ENCODE measurements at regions not wholly inside any gene's neighbourhood (a gene's known extent, or its start where the extent isn't known, plus 50 kb on each side); places are given as distances from the start of the nearest gene placed in this dataset.

GRCh38 chr13:74443631-74444030 is 309.4 kb upstream of the KLF12 start:
- Histone ChIP-seq H3K36me3 (no peaks in the 10 kb centered on the region), H3K4me3 (replicated peaks in 1 of 3) (no peak overlapping the region), H3K27ac (no peak overlapping the region), H3K9me3 (no peaks in the 10 kb centered on the region), H3K27me3 (no peaks in the 10 kb centered on the region), H3K4me1 (no peaks in the 10 kb centered on the region)
- no peak for TF ChIP-seq POLR2A (IDR thresholded peaks at IDR 0.05)
- TF ChIP-seq CTCF (IDR thresholded peaks at IDR 0.05), result no peak
- intact Hi-C loops (cut with DNase I), result no loop called here
- DNase-seq, result no peak
- WGBS, 2 donors, result 29 to 47% methylated on average over 1 of the region's 1 CpG

DNA sequence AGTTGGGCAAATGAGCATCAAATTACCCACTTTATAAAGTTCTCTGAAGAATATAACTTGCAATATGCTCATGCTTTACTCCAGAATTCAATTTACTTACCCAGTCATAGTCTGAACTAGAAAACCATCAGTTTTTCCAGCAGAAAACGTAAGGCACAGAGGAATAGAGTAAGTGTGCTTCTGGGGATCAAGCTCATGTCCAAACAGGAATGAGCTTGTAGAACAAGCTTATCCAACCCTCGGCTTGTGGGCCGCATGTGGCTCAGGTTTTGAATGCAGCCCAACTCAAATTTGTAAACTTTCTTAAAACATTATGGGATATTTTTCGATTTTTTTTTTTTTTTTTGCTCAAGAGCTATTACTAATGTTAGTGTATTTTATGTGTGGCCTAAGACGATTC is 308.5 kb upstream of the KLF12 start:
- 67 to 68% methylated on average over 5 of the region's 5 CpGs for WGBS, 2 donors
- Histone ChIP-seq H3K27me3 (no peaks in the 10 kb centered on the region), H3K9me3 (no peaks in the 10 kb centered on the region), H3K27ac (no peak overlapping the region), H3K4me3 (replicated peaks in 1 of 3) (no peak overlapping the region), H3K4me1 (no peaks in the 10 kb centered on the region), H3K36me3 (no peaks in the 10 kb centered on the region)
- intact Hi-C loops (cut with DNase I), result no loop called here
- TF ChIP-seq CTCF (IDR thresholded peaks at IDR 0.05), result no peak
- no peak for TF ChIP-seq POLR2A (IDR thresholded peaks at IDR 0.05)
- no peak for DNase-seq

DNA sequence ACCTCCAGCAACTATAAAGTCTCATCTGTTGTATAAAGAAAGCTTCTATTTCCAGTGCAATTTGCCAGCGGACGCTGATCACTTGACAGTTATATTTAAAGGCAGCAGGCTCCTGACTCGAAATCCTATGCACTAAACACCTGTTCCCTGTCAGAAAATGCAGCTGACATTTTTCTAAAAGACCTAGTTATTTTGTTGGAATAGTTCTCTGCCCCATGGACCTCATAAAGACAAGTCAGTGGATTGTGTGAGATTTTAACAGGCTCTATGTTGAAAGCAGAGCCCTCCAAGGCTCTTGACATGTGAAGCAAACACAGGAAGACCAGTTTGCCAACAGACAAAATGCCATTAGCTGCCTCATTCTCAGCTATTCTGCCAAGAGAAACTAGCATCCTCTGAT is 304.7 kb upstream of the KLF12 start:
- no peaks in the 10 kb centered on the region for H3K9me3 ChIP-seq
- no peak for TF ChIP-seq CTCF (IDR thresholded peaks at IDR 0.05)
- TF ChIP-seq POLR2A (IDR thresholded peaks at IDR 0.05), result no peak
- H3K4me3 ChIP-seq (replicated peaks in 1 of 3), result no peak overlapping the region
- H3K27me3 ChIP-seq, result no peaks in the 10 kb centered on the region
- no peaks in the 10 kb centered on the region for H3K4me1 ChIP-seq
- WGBS, 2 donors, result 92 to 93% methylated on average over 3 of the region's 3 CpGs
- intact Hi-C loops (cut with DNase I), result no loop called here
- no peak for DNase-seq
- no peaks in the 10 kb centered on the region for H3K36me3 ChIP-seq
- H3K27ac ChIP-seq, result no peak overlapping the region

DNA sequence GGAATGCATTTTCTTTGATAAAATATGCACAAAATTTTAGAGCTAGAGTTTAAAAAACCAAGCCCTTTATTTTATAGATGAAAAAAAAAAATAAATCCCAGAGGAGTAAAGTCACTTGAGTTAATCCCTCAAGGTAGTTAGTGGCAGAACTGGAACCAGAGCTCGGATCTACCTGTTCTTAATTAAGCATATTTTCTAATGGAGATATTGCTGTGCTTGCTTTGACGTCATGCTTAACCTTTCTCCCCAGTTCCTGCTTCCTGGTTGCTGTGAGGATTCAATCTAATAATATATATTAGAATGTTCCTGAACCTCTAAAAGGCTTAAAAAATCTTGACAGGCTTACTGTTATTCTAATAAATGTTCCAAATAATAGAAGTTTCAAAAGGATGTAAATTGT is 300.6 kb upstream of the KLF12 start:
- no peak for DNase-seq
- intact Hi-C loops (cut with DNase I), result no loop called here
- Histone ChIP-seq H3K36me3 (no peaks in the 10 kb centered on the region), H3K9me3 (no peaks in the 10 kb centered on the region), H3K27me3 (no peaks in the 10 kb centered on the region), H3K4me1 (no peaks in the 10 kb centered on the region), H3K4me3 (replicated peaks in 1 of 3) (no peak overlapping the region), H3K27ac (no peak overlapping the region)
- TF ChIP-seq CTCF (IDR thresholded peaks at IDR 0.05) (no peak), POLR2A (IDR thresholded peaks at IDR 0.05) (no peak)
- 82 to 83% methylated on average over 2 of the region's 2 CpGs for WGBS, 2 donors

- intact Hi-C loops (cut with DNase I), result no loop called here
- Histone ChIP-seq H3K9me3 (no peaks in the 10 kb centered on the region), H3K36me3 (no peaks in the 10 kb centered on the region), H3K4me3 (replicated peaks in 1 of 3) (no peak overlapping the region), H3K27me3 (no peaks in the 10 kb centered on the region), H3K4me1 (no peaks in the 10 kb centered on the region), H3K27ac (no peak overlapping the region)
- TF ChIP-seq POLR2A (IDR thresholded peaks at IDR 0.05) (no peak), CTCF (IDR thresholded peaks at IDR 0.05) (no peak)
- DNase-seq, result no peak
- WGBS, 2 donors, result 95% methylated on average over 3 of the region's 3 CpGs
Observed at GRCh38 chr13:74424455-74424854, 290.3 kb upstream of the KLF12 start.
